Prostate gland (tissue), 2 donors: ENCODE measurements at regions not wholly inside any gene's neighbourhood (a gene's known extent, or its start where the extent isn't known, plus 50 kb on each side); places are given as distances from the start of the nearest gene placed in this dataset.
"Not testable (repeated sequence)": the region's sequence is repeated elsewhere in the genome, so short reads cannot be mapped to it uniquely, and the experiment has no call there.

Experiments
- DNase-seq: peaks from one replicate; pipeline ENCODE4 v3.0.0-alpha.2; 2019; ENCODE audit warnings: low spot score
- H3K27ac ChIP-seq, 2 donors: fragments of 200-600 bp; sonication (generic); 2 replicates each; pipeline ENCODE4 v1.5.1; 2017 to 2019
- H3K27me3 ChIP-seq: fragments of 200-600 bp; sonication (generic); replicated peaks from 2 replicates; pipeline ENCODE4 v1.5.1; 2019; ENCODE audit not compliant: insufficient read depth
- H3K36me3 ChIP-seq, 2 donors: fragments of 200-600 bp; sonication (generic); 1 replicate in 1 of 2; 2 replicates in 1 of 2; pipeline versions ENCODE4 v1.5.1 to v1.8.1; 2017 to 2019
- H3K4me1 ChIP-seq: fragments of 200-600 bp; sonication (generic); replicated peaks from 2 replicates; pipeline ENCODE4 v1.5.1; 2019
- H3K4me3 ChIP-seq, 2 donors: fragments of 200-600 bp; sonication (generic); 2 replicates each; pipeline ENCODE4 v1.5.1; 2017 to 2019
- H3K9me3 ChIP-seq: fragments of 200-600 bp; sonication (generic); 2 replicates; pipeline ENCODE4 v1.5.1; 2017
- POLR2A ChIP-seq: fragments of 450-650 bp; IDR thresholded peaks from one replicate; pipeline ENCODE4 v1.6.1; 2016; ENCODE audit warnings: antibody characterized with exemption, mild to moderate bottlenecking
- POLR2AphosphoS5 ChIP-seq: sonication (generic); formaldehyde crosslinking; IDR thresholded peaks from one replicate; pipeline ENCODE4 v1.6.1; 2017; ENCODE audit warnings: antibody characterized with exemption
- WGBS: methylation state at CpG from one replicate; pipeline ENCODE4 v1.1.5; 2018; 5-methylcytosine and 5-hydroxymethylcytosine counted together
- intact Hi-C: fragments of 100-400 bp; cut with DNase I; formaldehyde crosslinking; loops from one replicate; pipeline ENCODE4 v1.14.2; 2022
- TF ChIP-seq, protein P1 (sequence below), 4 experiments: fragments of 200-600 bp in 2 of 4; fragments of 450-650 bp in 2 of 4; sonication (generic) in 2 of 4; IDR thresholded peaks; 1 replicate in 3 of 4; 2 replicates in 1 of 4; pipeline ENCODE4 v1.5.1; 2016 to 2019; ENCODE audit warnings: antibody characterized with exemption in 4 of 4, mild to moderate bottlenecking in 2 of 4, moderate library complexity in 2 of 4

DNA sequence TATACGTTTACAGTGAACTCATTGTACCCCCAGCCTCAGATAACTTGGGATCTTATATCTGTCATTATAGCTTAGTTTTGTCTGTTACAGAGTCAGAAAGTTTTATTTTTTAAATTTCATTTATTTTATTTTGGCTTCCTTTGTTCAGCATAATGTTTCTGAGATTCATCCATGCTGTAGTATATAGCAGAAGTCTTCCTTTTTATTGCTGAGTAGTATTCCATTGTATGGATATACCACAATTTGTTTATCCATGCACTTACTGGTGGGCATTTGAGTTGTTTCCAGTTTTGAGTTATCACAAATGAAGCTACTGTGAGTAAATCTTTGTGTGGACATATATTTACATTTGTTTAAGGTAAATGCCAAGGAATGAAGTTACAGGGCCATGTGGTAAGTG is 122.3 kb downstream of the ADCYAP1 start:
- H3K9me3 ChIP-seq: no peaks in the 10 kb centered on the region
- no peaks in the 10 kb centered on the region for H3K4me1 ChIP-seq
- H3K4me3 ChIP-seq: no peak overlapping the region
- no peaks in the 10 kb centered on the region for H3K27me3 ChIP-seq
- H3K27ac ChIP-seq: no peak overlapping the region
- intact Hi-C loops: no loop called here
- no peaks in the 10 kb centered on the region for H3K36me3 ChIP-seq
- 90% methylated on average over 1 of the region's 1 CpG for WGBS
- TF ChIP-seq, protein P1, sequence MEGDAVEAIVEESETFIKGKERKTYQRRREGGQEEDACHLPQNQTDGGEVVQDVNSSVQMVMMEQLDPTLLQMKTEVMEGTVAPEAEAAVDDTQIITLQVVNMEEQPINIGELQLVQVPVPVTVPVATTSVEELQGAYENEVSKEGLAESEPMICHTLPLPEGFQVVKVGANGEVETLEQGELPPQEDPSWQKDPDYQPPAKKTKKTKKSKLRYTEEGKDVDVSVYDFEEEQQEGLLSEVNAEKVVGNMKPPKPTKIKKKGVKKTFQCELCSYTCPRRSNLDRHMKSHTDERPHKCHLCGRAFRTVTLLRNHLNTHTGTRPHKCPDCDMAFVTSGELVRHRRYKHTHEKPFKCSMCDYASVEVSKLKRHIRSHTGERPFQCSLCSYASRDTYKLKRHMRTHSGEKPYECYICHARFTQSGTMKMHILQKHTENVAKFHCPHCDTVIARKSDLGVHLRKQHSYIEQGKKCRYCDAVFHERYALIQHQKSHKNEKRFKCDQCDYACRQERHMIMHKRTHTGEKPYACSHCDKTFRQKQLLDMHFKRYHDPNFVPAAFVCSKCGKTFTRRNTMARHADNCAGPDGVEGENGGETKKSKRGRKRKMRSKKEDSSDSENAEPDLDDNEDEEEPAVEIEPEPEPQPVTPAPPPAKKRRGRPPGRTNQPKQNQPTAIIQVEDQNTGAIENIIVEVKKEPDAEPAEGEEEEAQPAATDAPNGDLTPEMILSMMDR (IDR thresholded peaks at IDR 0.05): no peak
- no peak for TF ChIP-seq POLR2AphosphoS5
- DNase-seq: no peak

DNA sequence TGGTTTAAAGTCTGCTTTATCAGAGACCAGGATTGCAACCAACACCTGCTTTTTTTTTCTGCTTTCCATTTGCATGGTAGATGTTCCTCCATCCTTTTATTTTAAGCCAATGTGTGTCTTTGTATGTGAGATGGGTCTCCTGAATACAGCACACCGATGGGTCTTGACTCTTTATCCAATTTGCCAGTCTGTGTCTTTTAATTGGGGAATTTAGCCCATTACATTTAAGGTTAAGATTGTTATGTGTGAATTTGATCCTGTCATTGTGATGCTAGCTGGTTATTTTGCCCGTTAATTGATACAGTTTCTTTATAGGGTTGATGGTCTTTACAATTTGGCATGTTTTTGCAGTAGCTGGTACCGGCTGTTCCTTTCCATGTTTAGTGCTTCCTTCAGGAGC is 128.4 kb downstream of the ADCYAP1 start:
- H3K4me3 ChIP-seq, DNase-seq, H3K27ac ChIP-seq, H3K9me3 ChIP-seq, H3K36me3 ChIP-seq, H3K27me3 ChIP-seq, H3K4me1 ChIP-seq, intact Hi-C loops: not testable (repeated sequence)
- WGBS: 84% methylated on average over 3 of the region's 3 CpGs

DNA sequence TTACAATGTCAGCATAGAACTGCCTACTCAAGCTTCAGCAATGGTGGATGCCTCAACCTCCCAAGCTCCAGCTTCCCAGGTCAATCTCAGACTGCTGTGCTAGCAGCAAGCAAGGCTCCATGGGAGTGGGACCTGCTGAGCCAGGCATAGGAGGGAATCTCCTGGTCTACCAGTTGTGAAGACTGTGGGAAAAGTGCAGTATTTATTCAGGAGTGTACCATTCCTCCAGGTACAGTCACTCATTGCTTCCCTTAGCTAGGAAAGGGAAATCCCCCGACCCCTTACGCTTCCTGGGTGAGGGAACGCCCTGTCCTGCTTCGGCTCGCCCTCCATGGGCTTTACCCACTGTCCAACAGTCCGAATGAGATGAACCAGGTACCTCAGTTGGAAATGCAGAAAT is 130.3 kb downstream of the ADCYAP1 start:
- H3K27ac ChIP-seq: no peak overlapping the region
- H3K36me3 ChIP-seq: no peaks in the 10 kb centered on the region
- 93% methylated on average over 6 of the region's 6 CpGs for WGBS
- TF ChIP-seq POLR2A (no peak), POLR2AphosphoS5 (no peak)
- TF ChIP-seq, protein P1 (IDR thresholded peaks at IDR 0.05): no peak
- no peak overlapping the region for H3K4me3 ChIP-seq
- H3K9me3 ChIP-seq: no peaks in the 10 kb centered on the region
- DNase-seq: no peak
- intact Hi-C loops: no loop called here
- no peaks in the 10 kb centered on the region for H3K27me3 ChIP-seq
- H3K4me1 ChIP-seq: no peaks in the 10 kb centered on the region

DNA sequence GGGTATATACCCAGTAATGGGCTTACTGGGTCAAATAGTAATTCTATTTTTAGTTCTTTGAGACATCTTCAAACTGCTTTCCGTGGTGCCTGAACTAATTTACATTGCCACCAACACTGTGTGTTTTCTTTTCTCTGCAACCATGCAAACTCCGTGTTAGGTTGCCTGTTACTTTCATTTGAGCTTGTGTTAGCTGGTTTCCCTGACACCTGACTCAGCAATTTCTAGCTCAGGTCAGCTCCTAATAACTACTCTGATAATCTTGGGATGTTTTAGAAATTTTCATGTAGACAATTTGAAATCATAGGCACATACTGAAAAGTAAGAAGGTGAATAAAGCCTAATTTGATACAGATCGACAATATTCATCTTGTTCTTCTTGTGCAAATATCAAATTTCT is 132.3 kb downstream of the ADCYAP1 start:
- WGBS: 53% methylated on average over 3 of the region's 3 CpGs
- intact Hi-C loops: no loop called here
- no peak overlapping the region for H3K4me3 ChIP-seq
- no peak overlapping the region for H3K27ac ChIP-seq
- H3K27me3 ChIP-seq: no peaks in the 10 kb centered on the region
- no peak for DNase-seq
- no peaks in the 10 kb centered on the region for H3K36me3 ChIP-seq
- H3K9me3 ChIP-seq: no peaks in the 10 kb centered on the region
- H3K4me1 ChIP-seq: no peaks in the 10 kb centered on the region
- no peak for TF ChIP-seq POLR2AphosphoS5
- TF ChIP-seq POLR2A: no peak
- TF ChIP-seq, protein P1 (IDR thresholded peaks at IDR 0.05): no peak

DNA sequence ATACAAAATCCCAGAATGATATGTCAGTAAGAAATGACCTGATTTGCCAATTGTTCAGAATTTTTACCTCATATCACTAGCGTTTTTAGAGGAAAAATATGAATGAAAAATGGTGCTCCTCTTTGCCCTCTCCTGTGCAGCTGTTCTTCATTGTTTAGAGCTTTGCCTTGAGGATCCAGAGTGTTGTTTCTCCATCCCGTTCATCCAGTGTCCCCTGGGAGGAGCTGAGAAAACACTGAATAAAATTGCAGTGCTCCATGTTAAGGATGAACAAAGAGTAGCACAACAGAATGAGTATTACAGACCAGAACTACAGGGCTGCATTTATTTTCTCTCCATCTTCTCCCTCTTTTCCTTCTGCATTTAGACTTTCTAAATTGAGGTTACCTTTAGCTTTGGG is 133.1 kb downstream of the ADCYAP1 start:
- intact Hi-C loops: no loop called here
- WGBS: 58% methylated on average over 2 of the region's 2 CpGs

More for the DNA sequence above, 133.1 kb downstream of the ADCYAP1 start:
- TF ChIP-seq POLR2AphosphoS5: no peak
- no peak for TF ChIP-seq POLR2A
- TF ChIP-seq, protein P1 (IDR thresholded peaks at IDR 0.05): no peak
- H3K27ac ChIP-seq: no peak overlapping the region
- H3K36me3 ChIP-seq: no peaks in the 10 kb centered on the region
- DNase-seq: no peak
- H3K9me3 ChIP-seq: no peaks in the 10 kb centered on the region
- H3K27me3 ChIP-seq: no peaks in the 10 kb centered on the region
- no peaks in the 10 kb centered on the region for H3K4me1 ChIP-seq
- no peak overlapping the region for H3K4me3 ChIP-seq
